Right cardiac atrium (tissue), 5 donors: ENCODE measurements at regions not wholly inside any gene's neighbourhood (a gene's known extent, or its start where the extent isn't known, plus 50 kb on each side); places are given as distances from the start of the nearest gene placed in this dataset.
"Not testable (repeated sequence)": the region's sequence is repeated elsewhere in the genome, so short reads cannot be mapped to it uniquely, and the experiment has no call there.

ENCODE experiments used
- ATAC-seq, 2 donors: fragments of 200-7000 bp; cut with Tn5 transposase; one replicate each; pipeline versions ENCODE4 v1.8.0 to v1.9.1; 2020; ENCODE audit warnings: moderate library complexity in 2 of 2, mild to moderate bottlenecking in 1 of 2
- DNase-seq, 3 donors: peaks; one replicate each; pipeline ENCODE4 v3.0.0-alpha.2; 2020
- H3K27ac ChIP-seq: one replicate; pipeline ENCODE4 v1.5.1; 2013; ENCODE audit warnings: mild to moderate bottlenecking, low read length, control low read depth, moderate library complexity
- H3K27me3 ChIP-seq: one replicate; pipeline ENCODE4 v1.6.1; 2013; ENCODE audit not compliant: control insufficient read depth, insufficient read depth
- H3K4me1 ChIP-seq: one replicate; pipeline ENCODE4 v1.6.1; 2013; ENCODE audit warnings: low read length; ENCODE audit not compliant: control insufficient read depth, insufficient read depth
- H3K4me3 ChIP-seq: one replicate; pipeline ENCODE4 v1.5.1; 2013; ENCODE audit warnings: low read length, control low read depth
- H3K9me3 ChIP-seq: one replicate; pipeline ENCODE4 v1.6.1; 2013; ENCODE audit warnings: low read length; ENCODE audit not compliant: control insufficient read depth
- WGBS: extraction: QIAGEN DNeasy Blood & Tissue Kit; methylation state at CpG from one replicate; pipeline ENCODE4 v1.1.7; 2013; 5-methylcytosine and 5-hydroxymethylcytosine counted together
- intact Hi-C, 4 donors: fragments of 100-400 bp; cut with DNase I; formaldehyde crosslinking; loops; one replicate each; pipeline versions ENCODE4 v1.11.0 to v1.14.0; 2022 to 2023
- donor health status: healthy with polysubstance abuse.
- donor health status: DM: no; HTN: yes; CAD: no.
- donor health status: DM: no; HTN: no; CAD: no.
- donor health status: DM: no; HTN: yes; CAD: no; lungs with severe emphysema.
- donor health status: DM: yes; HTN: yes; CAD: no.

GRCh38 chr7:79739036-79739709, 285.7 kb upstream of the MAGI2 start:
- H3K27ac ChIP-seq, H3K9me3 ChIP-seq, H3K4me3 ChIP-seq, H3K27me3 ChIP-seq, ATAC-seq, H3K4me1 ChIP-seq, intact Hi-C loops: not testable (repeated sequence)
- peak in 2 of 3 donors; percentile 33 to 36 for DNase-seq
- 96% methylated on average over 44 of the region's 44 CpGs for WGBS

- ATAC-seq (no peak), DNase-seq (no peak)
- H3K27me3 ChIP-seq: no peaks in the 10 kb centered on the region
- intact Hi-C loops: no loop called here
- no peak overlapping the region for H3K27ac ChIP-seq
- no peaks in the 10 kb centered on the region for H3K4me1 ChIP-seq
- H3K9me3 ChIP-seq: peaks cover 3% of the 10 kb centered on the region
- no peak overlapping the region for H3K4me3 ChIP-seq
- 92% methylated on average over 3 of the region's 3 CpGs for WGBS
These were observed 283.0 kb upstream of the MAGI2 start for GRCh38 chr7:79736418-79736817.

- Histone ChIP-seq H3K9me3 (peaks cover 3% of the 10 kb centered on the region), H3K4me3 (no peak overlapping the region), H3K27me3 (no peaks in the 10 kb centered on the region), H3K4me1 (no peaks in the 10 kb centered on the region), H3K27ac (no peak overlapping the region)
- DNase-seq (no peak), ATAC-seq (no peak)
- 94% methylated on average over 1 of the region's 1 CpG for WGBS
- intact Hi-C loops: no loop called here
These were observed 281.5 kb upstream of the MAGI2 start for GRCh38 chr7:79735012-79735411.

- H3K9me3 ChIP-seq: peaks cover 3% of the 10 kb centered on the region
- H3K27me3 ChIP-seq: no peaks in the 10 kb centered on the region
- DNase-seq (no peak), ATAC-seq (no peak)
- intact Hi-C loops: no loop called here
- no peaks in the 10 kb centered on the region for H3K4me1 ChIP-seq
- no peak overlapping the region for H3K4me3 ChIP-seq
- H3K27ac ChIP-seq: no peak overlapping the region
These were observed 280.7 kb upstream of the MAGI2 start for GRCh38 chr7:79734181-79734580.

DNA sequence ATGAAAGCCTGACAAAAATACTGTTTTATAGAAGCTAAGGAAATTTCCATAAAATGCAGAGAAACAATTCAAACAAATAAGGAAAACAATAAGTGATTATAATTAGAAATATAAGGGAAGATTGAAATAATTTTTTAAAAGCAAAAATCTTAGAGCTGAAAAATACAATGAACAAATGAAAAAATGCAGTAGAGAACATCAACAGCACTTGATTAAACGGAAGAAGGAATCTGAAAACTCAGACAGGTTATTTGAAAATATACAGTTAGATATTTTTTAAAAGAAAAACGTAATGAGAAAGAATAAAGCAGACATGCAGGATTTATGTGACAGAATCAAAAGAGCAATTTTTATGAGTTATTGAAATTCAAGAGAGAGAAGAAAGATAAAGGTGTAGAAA, 279.1 kb upstream of the MAGI2 start:
- no peaks in the 10 kb centered on the region for H3K27me3 ChIP-seq
- peaks cover 3% of the 10 kb centered on the region for H3K9me3 ChIP-seq
- H3K27ac ChIP-seq: no peak overlapping the region
- ATAC-seq (no peak), DNase-seq (no peak)
- H3K4me1 ChIP-seq: no peaks in the 10 kb centered on the region
- H3K4me3 ChIP-seq: no peak overlapping the region
- 74% methylated on average over 2 of the region's 2 CpGs for WGBS
- intact Hi-C loops: no loop called here

DNA sequence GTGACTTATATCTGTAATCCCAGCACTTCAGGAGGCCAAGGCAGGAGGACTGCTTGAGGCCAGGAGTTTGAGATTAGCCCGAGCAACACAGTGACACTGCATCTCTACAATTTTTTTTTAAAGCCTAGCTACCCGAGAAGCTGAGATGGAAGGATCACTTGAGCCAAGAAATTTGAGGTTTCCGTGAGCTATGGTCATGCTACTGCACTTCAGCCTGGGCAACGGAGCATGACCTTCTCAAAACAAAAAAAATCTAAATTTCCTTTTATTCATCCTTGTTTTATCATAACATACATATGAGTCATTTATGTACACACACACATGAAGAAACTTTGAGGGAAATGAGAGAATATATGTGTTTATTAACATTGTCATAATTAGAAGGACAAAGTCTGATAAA, 277.5 kb upstream of the MAGI2 start:
- H3K4me1 ChIP-seq: no peaks in the 10 kb centered on the region
- H3K9me3 ChIP-seq: peaks cover 3% of the 10 kb centered on the region
- ATAC-seq: no peak
- intact Hi-C loops: no loop called here
- no peak overlapping the region for H3K4me3 ChIP-seq
- no peaks in the 10 kb centered on the region for H3K27me3 ChIP-seq
- no peak overlapping the region for H3K27ac ChIP-seq
- WGBS: 84% methylated on average over 4 of the region's 4 CpGs
- DNase-seq: no peak

DNA sequence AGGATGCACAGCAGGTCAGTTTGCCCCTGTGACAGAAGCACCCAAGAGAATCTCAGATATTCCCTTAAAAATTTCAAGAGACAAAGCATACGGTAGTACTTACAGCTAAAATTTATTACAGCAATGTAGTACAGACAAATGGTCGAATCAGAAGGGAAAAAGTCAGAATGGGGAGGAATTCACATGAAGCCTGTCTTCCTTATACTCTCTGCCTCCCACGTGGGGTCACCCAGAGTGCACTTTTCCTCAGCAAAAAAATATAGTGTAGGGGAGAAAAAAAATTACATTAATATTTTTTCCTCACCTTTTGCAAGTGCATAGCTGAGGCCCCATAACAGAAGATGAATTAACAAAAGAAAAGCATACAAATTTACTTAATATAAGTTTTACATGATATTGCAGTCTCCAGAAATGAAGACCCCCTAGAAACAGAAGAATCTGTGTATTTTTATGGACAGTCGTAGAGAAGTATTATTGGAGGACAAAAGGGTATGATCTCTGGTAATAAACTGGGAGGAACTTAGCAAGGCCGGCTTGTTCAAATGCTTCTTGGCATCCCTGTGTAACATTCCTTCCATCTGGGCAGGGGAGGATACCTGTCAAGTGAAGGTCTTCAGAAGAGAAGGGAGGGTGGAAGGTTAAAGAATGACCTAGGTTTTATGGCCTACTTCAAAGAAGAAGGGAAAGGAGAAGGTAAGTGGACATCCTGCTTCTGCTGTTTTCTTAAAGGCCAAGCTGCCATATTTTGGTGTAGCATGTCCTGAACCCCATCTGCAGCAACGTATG, 270.6 kb upstream of the MAGI2 start:
- ATAC-seq: no peak
- WGBS: 70% methylated on average over 6 of the region's 6 CpGs
- Histone ChIP-seq H3K4me3 (no peak overlapping the region), H3K27me3 (peaks cover 3% of the 10 kb centered on the region), H3K9me3 (no peaks in the 10 kb centered on the region), H3K4me1 (no peaks in the 10 kb centered on the region), H3K27ac (no peak overlapping the region)
- no peak for DNase-seq
- intact Hi-C loops: no loop called here

DNA sequence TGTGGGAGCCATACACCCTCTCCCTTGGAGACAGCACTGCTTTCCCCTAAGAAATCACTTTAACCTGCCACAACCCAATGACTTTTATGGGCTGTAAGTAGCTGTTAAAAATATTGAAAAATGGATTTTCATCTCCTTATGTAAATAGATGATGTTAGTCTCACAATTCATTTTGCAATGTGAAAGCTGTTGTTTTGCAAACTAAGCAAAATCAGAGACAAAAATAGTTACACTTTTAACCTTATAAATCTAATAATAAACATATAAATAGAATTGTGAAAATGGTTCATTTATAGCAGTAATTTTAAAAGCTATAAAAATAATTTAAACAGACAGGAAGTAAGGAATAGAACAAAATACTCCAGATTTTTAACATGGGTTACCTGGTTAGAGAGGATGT, 268.8 kb upstream of the MAGI2 start:
- Histone ChIP-seq H3K4me3 (no peak overlapping the region), H3K27ac (no peak overlapping the region), H3K4me1 (no peaks in the 10 kb centered on the region), H3K27me3 (peaks cover 3% of the 10 kb centered on the region), H3K9me3 (no peaks in the 10 kb centered on the region)
- ATAC-seq (no peak), DNase-seq (no peak)
- intact Hi-C loops: no loop called here

- Histone ChIP-seq H3K9me3 (no peaks in the 10 kb centered on the region), H3K4me1 (no peaks in the 10 kb centered on the region), H3K27ac (no peak overlapping the region), H3K27me3 (peaks cover 3% of the 10 kb centered on the region), H3K4me3 (no peak overlapping the region)
- ATAC-seq (peak; percentile 20 to 31), DNase-seq (peak in 2 of 3 donors; percentile 33 to 54)
- WGBS: 68% methylated on average over 3 of the region's 3 CpGs
- intact Hi-C loops: no loop called here
These were observed 265.7 kb upstream of the MAGI2 start for GRCh38 chr7:79719216-79719615.

GRCh38 chr7:79716329-79716728, 262.9 kb upstream of the MAGI2 start:
- H3K4me3 ChIP-seq: no peak overlapping the region
- intact Hi-C loops: no loop called here
- DNase-seq: no peak
- no peak for ATAC-seq
- WGBS: 88% methylated on average over 2 of the region's 2 CpGs
- no peaks in the 10 kb centered on the region for H3K27me3 ChIP-seq
- no peaks in the 10 kb centered on the region for H3K9me3 ChIP-seq
- H3K27ac ChIP-seq: no peak overlapping the region
- H3K4me1 ChIP-seq: no peaks in the 10 kb centered on the region

GRCh38 chr7:79714081-79714480, 260.6 kb upstream of the MAGI2 start:
- Histone ChIP-seq H3K27ac (no peak overlapping the region), H3K9me3 (no peaks in the 10 kb centered on the region), H3K27me3 (no peaks in the 10 kb centered on the region), H3K4me1 (no peaks in the 10 kb centered on the region), H3K4me3 (no peak overlapping the region)
- ATAC-seq (no peak), DNase-seq (no peak)
- WGBS: 72% methylated on average over 2 of the region's 2 CpGs
- intact Hi-C loops: no loop called here
